RPMI8226 (cell line): ENCODE measurements at regions not wholly inside any gene's neighbourhood (a gene's known extent, or its start where the extent isn't known, plus 50 kb on each side); places are given as distances from the start of the nearest gene placed in this dataset.

ENCODE experiments used
- DNase-seq: peaks from one replicate; pipeline ENCODE4 v3.0.0-alpha.2; 2015

DNA sequence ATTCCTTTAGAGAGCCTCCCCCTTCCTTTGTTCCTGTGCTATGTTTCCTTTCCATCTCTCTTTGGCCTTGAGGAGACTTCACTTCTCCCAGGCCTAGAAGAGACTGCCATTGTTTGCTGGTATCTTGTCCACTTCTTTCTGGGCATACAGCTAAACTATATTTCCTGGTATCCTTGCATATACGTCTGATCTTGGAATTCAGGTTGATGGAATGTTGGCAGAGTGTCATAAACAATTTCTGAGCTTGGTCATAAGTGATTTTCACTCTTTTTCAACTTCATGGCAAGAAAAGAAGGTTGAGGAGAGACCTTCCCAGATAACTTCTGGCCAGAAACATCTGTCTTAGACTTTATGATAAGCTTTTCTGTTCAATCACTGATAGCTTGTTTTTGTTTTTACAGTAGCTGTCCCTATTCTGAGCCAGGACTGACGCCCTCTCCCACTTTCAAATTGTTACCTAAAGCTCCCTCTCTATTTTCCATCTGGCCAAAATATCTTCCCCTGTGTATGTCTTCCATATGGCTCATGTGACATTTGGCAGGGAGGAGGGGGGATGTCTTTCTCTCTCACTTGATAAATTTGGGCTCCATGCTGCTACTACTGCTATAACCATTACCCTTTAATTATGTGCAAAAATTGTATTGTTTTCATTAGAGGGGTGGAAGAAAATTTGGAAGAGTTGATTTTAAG lies 457.0 kb downstream of the ADAMTS20 start:
- no peak for DNase-seq

DNA sequence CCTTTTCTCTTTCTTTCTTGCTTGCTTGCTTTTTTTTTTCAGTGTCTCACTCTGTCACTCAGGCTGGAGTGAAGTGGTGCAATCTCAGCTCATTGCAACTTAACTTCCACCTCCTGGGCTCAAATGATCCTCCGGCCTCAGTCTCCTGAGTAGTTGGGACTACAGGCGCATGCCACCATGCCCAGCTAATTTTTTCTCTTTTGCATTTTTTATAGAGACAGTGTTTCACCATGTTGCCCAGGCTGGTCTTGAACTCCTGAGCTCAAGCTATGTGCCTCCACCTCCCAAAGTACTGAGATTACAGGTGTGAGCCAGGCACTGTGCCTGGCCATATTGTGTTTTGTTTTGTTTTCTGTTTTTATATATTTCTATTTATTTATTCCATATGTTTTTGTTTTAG lies 461.0 kb downstream of the ADAMTS20 start:
- no peak for DNase-seq

DNA sequence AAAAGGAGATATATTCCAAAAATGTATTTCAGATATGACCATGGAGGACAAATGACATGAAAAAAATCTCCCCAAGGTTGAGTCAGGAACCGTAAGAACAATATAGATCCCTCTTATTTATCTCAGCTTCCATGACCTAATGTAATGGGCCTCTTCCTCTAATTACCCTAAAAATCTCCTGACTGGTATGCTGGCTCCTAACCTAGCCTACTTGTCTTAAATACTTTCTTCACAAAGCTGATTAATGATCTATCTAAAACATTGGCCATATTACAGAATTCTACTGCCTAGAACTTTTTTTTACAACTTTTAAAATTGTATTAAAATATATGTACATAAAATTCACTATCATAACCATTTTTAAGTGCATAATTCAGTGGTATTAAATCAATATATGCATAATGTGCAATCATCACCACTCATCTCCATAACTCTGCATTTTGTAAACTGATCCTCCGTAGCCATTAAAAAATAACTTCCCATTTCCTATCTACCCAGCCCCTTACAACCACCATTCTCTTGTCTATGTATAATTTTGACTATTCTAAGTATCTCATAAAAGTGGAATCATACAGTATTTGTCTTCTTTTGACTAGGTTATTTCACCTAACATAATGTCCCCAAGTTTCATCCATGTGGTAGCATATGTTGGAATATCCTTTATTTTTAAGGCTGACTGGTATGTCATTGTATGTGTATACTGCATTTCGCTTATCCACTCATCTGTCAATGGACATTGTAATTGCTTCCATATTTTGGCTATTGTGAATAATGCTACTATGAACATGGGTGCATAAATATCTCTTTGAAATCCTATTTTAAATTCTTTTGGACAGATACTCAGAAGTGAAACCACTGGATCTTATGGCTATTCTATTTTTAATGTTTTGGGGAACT lies 464.6 kb downstream of the ADAMTS20 start:
- DNase-seq: no peak

DNA sequence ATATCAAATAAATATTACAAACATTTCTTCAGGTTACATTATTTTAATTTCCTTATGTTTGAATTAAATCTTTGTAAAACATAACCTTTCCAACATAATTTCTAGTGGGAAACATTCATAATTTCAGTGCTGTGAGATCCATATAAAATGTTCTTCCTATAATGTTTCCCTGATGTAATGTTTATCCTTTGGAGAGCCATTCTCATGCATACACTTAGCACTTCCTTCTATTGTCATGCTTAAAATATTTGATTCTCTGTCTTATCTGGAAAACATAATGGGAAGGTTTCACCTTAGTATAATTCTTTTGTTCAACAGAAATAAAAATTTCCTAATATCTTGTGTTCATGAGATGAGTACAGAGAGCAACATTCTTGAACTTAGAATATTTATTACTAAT lies 472.5 kb downstream of the ADAMTS20 start:
- DNase-seq: no peak

DNA sequence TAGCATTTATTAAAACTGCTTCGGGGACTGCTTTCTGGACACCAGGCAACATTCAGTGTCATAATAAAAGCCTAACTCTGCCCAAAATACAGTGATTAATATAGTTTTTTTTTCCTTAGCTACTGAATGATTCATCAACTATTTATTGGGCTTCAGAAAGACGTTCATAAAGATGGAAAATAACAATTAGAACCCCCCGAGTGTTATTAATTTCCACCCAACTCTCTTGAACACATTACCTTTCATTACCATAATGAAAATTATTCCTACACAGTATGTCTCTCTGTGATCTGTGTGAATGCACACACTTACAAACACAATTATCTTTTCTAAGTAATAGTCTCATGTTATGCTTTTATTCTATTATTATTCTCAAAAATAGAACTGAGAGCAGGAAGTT lies 473.0 kb downstream of the ADAMTS20 start:
- DNase-seq: no peak

DNA sequence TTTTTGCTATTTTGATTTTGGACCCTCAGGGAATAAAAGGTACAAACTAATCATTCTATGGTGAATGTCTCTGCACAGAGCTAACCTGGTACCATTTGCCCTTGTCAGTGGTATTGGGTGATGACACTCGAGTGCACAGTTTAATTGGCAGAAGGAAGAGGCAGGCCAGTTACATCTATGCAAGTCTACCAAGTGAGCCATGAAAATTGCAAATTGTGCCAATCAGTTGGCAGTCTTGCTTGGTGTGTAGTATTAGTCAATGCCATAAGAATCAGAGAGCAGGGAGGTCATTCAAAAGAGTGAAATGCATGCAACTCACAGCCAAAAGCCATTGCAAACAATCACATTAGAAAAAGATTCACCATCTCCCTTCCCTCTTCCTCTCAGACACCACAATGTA lies 479.6 kb downstream of the ADAMTS20 start:
- DNase-seq: no peak

DNA sequence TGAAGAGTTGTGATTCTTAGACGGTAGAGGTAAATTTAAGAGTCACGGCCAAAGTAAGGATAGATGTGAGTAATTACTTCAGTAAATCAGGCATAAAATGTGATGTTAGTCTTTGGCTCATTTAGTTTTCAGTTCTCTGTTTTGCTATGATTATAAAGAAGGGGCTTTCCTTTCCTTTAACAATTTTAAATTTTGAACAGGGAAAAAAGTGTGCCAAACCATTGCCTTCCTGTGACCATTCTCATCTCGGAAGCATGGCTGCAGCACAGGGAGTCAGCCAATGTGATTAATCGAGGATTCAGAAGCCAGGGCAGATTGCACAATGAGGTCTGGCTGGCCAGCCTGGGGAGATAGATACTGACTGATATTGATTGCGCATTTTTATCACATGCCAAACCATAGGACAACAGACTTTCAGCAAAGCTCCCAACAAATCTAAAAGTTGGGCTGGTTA lies 480.2 kb upstream of the PRICKLE1 start:
- no peak for DNase-seq

DNA sequence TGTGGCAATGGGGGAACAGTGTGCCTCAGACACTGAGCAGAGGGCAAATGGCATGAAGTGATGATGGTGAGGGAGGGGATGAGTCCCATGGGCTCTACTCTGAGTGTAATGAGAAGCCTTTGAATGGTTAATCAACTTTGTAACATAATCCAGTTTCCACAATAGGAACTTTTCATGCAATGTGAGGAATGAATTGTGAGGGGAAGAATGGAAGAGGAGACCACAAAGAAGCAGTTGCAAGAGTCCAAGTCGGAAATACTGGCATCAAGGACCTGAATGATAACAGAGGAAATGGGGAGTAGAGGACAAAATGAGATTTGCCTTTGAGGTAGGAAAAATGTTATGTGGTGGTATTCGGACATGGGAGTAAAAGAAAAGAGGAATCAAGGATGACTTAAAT lies 476.9 kb upstream of the PRICKLE1 start:
- DNase-seq: no peak

DNA sequence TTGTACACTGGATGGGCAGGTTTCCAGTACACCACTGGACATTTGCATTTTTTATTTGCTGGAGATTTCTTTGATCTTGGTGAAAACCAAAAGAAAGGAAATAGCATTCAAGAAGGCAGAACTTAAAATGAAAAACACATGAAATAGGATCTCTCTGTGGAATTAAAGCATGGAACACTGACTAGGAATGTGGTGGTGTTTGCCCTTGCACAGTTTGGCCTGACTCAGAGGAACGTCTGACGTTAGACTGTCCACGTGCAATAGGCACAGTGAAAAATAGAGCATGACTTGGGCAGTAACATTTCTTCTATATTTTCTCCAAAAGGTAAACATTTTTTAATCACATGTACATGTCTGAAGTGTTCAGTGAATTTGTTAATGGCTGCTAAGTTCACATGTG lies 474.1 kb upstream of the PRICKLE1 start:
- no peak for DNase-seq

DNA sequence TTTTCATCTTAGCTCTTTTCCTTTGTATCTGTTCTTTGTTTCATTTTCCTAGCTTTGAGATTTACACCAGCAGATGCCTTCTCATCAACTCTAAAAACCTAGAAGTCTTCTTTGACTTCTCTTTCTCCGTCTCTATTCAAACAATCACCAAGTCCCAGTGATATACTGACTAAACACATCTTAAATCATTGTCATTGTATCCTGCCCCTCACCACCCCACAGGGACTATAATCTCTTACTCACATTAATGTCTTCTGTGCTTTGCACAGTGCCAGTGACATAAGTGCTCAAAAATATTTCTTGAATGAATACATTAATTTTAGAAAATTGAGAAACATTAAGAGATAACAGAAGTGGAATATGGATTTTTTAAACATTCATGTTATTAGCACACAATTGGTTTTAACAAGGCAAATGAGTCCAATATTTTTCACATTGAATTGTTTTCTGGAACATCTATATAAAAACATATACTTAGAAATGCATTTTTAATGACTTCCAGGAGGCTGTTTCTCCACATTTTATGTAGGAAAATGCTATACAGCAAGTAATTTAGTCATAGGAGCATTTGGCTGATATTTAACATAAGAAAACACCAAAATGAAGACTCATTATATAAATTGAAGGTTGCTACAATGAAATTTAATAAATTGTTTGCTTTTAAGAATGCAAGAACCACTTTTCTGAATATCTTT lies 472.8 kb upstream of the PRICKLE1 start:
- no peak for DNase-seq

DNA sequence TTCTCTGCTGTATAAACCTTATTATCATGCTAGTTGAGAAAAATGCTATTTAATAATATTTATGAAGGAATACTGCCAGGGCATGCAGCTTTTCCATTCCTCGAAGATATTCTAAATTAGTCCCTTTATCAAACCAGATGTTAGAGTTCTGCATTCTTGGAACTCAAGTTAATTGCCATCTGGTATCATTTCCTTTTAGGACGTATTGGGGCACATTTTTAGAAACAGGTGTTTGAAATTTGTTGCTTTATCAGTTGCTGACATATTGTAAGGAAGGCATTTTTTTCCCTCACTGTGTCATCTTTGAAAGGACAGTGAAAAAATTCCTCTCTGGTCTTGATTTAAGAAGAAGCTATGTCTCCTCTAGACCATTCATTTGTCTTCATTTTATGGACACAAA lies 471.2 kb upstream of the PRICKLE1 start:
- no peak for DNase-seq

DNA sequence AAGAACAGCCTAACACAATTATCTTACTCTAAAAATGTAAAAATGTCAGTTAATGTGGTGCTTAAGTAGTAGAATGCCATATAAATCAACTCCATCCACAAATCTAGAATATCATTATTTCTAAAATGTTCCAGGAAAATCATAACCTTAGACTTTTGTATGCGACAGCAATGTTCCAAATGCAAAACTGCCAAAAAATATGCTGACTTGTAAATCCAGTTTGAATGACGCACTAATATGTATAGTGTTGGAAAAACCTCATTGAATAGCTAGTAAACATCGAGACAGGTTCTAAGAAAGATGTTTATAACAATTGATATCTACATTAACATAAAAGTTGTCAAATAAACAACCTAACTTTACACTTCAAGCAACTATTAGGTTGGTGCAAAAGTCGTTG lies 469.1 kb upstream of the PRICKLE1 start:
- no peak for DNase-seq

DNA sequence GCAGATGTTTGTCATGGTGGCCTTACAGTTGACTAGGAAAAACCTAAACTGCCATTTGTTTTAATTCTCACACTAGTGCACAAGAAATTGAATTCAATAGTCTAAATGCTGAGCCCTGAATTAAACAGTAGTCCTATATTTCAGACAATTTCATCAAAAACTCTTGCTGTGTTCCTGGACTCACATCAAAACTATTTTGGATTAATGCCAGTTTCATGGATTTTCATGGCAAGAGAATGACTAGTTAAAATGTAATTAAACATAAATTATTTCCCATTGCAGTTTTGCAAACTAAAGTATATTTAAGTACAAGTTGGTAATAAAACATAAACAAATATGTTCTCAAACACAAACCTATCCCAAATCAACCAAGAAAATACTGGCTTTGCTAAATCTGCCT lies 468.0 kb upstream of the PRICKLE1 start:
- DNase-seq: no peak

DNA sequence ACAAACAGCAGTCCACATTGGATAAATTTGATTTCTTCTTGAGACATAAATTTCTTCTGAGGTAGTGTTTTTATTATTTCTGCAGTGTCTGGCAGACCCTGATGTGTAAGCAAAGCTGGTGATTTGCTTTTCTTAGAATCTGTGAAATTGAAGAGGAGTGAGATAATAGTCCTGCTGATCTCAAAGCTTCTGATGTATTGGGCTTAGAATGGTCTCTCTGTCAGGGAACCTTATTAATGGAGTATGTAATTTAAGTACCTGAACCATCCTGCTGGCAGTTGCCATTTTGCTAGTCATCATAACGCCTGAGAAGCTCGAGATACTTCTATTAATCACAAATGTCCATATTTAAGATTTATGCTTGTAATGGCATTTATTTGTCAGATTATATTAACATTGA lies 464.5 kb upstream of the PRICKLE1 start:
- no peak for DNase-seq

DNA sequence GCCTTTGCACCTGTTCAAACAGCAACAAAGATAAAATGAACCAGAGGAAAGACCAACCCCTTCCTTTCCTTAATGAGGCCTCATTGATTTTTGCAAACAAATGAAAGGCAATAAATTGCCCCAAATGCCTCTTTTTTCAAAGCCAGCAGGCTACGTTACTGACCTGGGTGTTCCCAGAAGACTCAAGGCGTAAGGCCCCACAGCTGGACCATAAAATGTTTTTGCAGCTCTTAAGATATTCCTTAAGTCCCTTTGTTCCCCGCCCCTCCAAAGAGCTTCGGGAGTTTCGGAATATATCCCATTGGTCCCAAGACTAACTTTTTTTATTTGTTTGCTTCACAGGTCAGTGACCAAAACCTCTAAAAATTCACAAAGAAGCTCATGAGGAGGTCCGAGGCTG lies 462.9 kb upstream of the PRICKLE1 start:
- no peak for DNase-seq

DNA sequence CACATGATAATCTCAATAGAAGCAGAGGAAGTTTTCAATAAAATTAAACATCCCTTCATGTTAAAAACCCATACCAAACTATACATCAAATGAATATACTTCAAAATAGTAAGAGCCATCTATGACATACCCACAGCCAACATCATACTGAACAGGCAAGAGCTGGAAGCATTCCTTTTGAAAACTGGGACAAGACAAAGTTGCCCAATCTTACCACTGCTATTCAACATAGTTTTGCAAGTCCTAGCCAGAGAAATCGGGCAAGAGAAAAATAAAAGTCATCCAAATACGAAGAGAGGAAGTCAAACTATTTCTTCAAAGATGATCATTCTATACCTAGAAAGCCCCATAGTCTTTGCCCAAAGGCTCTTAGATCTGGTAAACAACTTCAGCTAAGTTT lies 454.7 kb upstream of the PRICKLE1 start:
- no peak for DNase-seq

DNA sequence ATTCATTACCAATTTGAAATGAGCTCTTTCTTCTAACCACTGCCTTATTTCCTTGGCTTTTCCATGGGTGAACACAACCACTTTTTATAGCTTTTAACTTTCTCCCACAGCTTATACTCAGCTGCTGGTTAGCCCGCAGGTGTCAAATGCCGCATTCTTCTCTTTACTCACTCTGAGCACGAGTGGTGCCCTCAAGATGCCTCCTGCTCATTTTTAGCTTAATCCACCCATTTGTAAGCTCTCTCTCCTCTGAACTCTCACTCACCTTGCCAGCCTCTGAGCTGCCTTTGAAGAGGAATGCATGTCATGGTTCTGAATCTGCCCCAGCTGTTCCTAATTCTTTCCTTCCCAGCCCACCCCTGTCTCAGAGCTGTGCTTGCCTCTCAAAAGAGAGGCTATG lies 449.4 kb upstream of the PRICKLE1 start:
- no peak for DNase-seq

DNA sequence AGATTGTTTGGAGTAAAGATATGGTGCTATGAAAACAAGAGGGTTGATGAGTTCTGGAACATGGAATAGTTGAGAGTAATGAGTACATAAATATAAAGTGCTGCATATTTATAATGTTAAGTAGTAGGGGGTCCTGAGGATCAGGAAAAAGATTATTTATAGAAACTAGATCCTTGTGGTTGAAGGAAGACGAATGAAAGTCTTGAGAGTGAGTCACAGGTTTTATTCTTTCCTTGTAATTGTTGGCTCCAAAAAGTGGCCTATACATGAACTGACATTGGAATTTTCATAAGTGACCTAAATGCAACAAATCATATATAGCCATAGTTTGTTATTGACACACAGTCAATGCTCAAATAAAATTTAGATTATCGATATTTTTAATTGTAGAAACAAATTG lies 440.4 kb upstream of the PRICKLE1 start:
- DNase-seq: no peak

DNA sequence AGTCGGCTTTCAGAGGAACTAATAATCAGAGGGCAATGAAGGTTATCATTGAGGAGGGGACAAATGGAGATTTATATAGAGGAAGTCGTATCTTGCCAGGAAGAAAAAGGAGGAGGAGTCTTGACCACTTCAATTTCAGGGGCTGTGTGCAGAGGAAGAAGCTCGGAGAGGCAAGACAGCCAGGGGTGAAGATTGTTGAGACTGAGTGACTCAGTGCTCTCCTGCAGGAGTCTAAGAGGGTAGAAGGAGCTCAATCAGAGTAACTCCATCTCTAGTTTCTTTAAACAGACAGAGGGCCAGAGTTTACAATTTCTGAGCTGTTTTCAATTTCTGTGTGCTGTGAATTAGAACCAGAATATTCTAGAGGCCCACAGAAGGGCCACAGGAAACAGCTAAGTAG lies 439.3 kb upstream of the PRICKLE1 start:
- DNase-seq: no peak

DNA sequence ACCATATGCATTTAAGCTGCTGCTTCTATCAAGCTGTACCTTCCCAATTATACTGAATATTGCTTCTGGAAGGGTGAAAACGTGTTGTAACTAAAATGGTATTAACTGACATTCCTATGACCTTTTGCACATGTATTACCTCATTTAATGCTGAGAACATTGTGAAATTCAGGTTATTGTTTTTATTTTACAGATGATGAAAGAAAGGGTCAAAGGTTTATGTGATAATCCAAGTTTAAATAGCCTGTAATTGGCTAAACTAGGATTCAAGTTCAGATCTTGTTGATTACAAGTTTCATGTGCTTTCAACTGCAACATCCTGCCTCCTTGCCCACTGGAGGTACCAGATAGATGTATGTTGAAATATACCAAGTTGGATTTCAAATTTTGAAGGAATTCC lies 433.3 kb upstream of the PRICKLE1 start:
- DNase-seq: no peak

DNA sequence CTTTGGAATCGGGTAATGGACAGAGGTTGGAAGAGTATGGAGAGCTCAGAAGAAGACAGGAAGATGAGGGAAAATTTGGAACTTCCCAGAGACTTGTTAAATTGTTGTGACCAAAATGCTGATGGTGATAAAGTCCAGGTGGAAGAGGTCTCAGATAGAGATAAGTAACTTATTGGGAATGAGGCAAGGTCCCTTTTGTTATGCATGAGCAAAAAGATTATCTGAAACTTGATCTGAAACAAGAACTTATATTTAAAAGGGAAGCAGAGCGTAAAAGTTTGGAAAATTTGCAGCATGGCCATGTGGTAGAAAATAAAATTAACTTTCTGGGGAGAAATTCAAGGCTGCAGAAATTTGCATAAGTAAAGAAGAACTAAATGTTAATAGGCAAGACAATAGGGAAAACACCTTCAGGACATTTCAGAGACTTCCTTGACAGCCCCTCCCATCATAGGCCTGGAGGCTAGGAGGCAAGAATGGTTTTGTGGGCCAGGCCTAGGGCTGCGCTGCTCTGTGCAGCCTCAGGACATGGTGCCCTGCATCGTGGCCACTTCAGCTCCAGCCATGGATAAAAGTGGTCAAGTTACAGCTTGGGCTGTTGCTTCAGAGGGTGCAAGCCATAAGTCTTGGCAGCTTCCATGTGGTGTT lies 425.7 kb upstream of the PRICKLE1 start:
- DNase-seq: no peak

DNA sequence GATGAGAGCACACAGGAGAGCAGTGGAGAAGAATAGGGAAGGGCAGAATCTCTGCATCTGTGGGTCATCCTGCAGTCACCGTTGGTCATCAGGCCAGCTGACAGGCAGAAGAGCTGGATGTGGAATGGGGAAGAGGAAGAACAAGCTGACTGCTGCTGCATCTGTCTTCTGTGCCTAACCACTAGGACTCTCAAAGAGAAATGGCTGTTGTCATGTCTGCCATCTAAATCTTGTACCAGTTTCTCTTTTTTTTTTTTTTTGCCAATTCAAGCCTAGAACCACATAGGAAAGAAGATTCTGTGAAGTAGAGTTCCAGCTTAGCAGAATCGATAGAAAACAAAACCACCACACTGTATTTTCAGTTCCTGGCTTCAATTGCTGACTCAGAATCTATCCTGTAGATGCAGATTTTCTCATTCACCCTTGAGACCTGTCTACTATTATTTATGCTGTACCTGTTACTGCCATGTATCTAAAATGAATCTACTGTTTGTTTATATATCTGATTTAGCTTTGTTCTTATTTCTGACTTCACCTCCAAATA lies 421.9 kb upstream of the PRICKLE1 start:
- DNase-seq: no peak

DNA sequence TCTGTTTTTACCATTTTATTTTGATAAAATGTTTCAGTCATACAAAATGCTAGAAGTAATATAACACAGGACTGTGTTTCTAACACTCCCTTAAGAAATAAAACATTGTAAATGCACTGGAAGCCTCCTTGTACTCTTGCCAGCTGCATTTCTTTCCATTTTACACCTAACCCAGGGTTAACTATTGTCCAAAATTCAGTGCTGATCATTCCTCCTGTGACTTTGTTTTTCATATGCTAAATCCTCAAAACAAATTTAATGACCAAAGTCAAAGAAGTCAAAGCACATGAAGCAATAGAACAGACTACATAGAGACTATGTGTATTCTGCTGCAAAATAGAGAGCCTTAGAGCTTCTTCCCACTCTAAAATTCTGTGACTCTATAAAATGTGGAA lies 420.3 kb upstream of the PRICKLE1 start:
- no peak for DNase-seq
